ENCODE measurements at regions not wholly inside any gene's neighbourhood (a gene's known extent, or its start where the extent isn't known, plus 50 kb on each side); places are given as distances from the start of the nearest gene placed in this dataset.
"Not testable (repeated sequence)": the region's sequence is repeated elsewhere in the genome, so short reads cannot be mapped to it uniquely, and the experiment has no call there.

GRCh38 chr17:21595086-21595485 is 97.2 kb upstream of the KCNJ18 start:
- no peaks in the 10 kb centered on the region for H3K4me1 ChIP-seq (ENCODE audit: insufficient read depth, low read length)
- DNase-seq, result no peak
- no peak overlapping the region for H3K9ac ChIP-seq (ENCODE audit: low read depth, low read length)
- no peak for ATAC-seq (ENCODE audit: insufficient read depth, low read depth)
- H3K79me2 ChIP-seq (ENCODE audit: insufficient read depth, low read length), result no peaks in the 10 kb centered on the region
- H3K4me3 ChIP-seq (ENCODE audit: low read depth in 1 of 2, low read length in 2 of 2), result no peak overlapping the region
- TF ChIP-seq CTCF (IDR thresholded peaks at IDR 0.05; ENCODE audit: borderline replicate concordance, extremely low read depth, low read length, poor library complexity, severe bottlenecking) (no peak), EZH2 (IDR thresholded peaks at IDR 0.05; ENCODE audit: borderline replicate concordance, low read depth, low read length, severe bottlenecking) (no peak)
- no peaks in the 10 kb centered on the region for H3K27me3 ChIP-seq (ENCODE audit: insufficient read depth, low read length, poor library complexity)
- no peaks in the 10 kb centered on the region for H3K36me3 ChIP-seq (ENCODE audit: insufficient read depth, low read length)
- H4K20me1 ChIP-seq (ENCODE audit: insufficient read depth, low read length), result no peaks in the 10 kb centered on the region
- H2AFZ ChIP-seq (ENCODE audit: low read depth, low read length), result no peak overlapping the region
- H3K27ac ChIP-seq (ENCODE audit: low read length), result no peak overlapping the region
- H3K9me3 ChIP-seq (ENCODE audit: insufficient read depth, low read length, severe bottlenecking), result no peaks in the 10 kb centered on the region
- no peak overlapping the region for H3K4me2 ChIP-seq (ENCODE audit: insufficient read depth, low read length)

GRCh38 chr17:21602176-21602575 is 90.1 kb upstream of the KCNJ18 start:
- Histone ChIP-seq H3K4me3 (ENCODE audit: low read depth in 1 of 2, low read length in 2 of 2) (no peak overlapping the region), H3K9me3 (ENCODE audit: insufficient read depth, low read length, severe bottlenecking) (no peaks in the 10 kb centered on the region), H3K9ac (ENCODE audit: low read depth, low read length) (no peak overlapping the region), H3K4me1 (ENCODE audit: insufficient read depth, low read length) (no peaks in the 10 kb centered on the region), H3K27ac (ENCODE audit: low read length) (no peak overlapping the region), H3K27me3 (ENCODE audit: insufficient read depth, low read length, poor library complexity) (no peaks in the 10 kb centered on the region), H3K79me2 (ENCODE audit: insufficient read depth, low read length) (no peaks in the 10 kb centered on the region), H3K36me3 (ENCODE audit: insufficient read depth, low read length) (no peaks in the 10 kb centered on the region), H4K20me1 (ENCODE audit: insufficient read depth, low read length) (no peaks in the 10 kb centered on the region), H3K4me2 (ENCODE audit: insufficient read depth, low read length) (no peak overlapping the region), H2AFZ (ENCODE audit: low read depth, low read length) (no peak overlapping the region)
- DNase-seq, result no peak
- no peak for ATAC-seq (ENCODE audit: insufficient read depth, low read depth)
- no peak for TF ChIP-seq CTCF (IDR thresholded peaks at IDR 0.05; ENCODE audit: borderline replicate concordance, extremely low read depth, low read length, poor library complexity, severe bottlenecking)
- no peak for TF ChIP-seq EZH2 (IDR thresholded peaks at IDR 0.05; ENCODE audit: borderline replicate concordance, low read depth, low read length, severe bottlenecking)

- H3K27ac ChIP-seq (ENCODE audit: low read length); H3K4me1 ChIP-seq (ENCODE audit: insufficient read depth, low read length); H2AFZ ChIP-seq (ENCODE audit: low read depth, low read length); H3K27me3 ChIP-seq (ENCODE audit: insufficient read depth, low read length, poor library complexity); H3K9ac ChIP-seq (ENCODE audit: low read depth, low read length); H3K4me3 ChIP-seq (ENCODE audit: low read depth in 1 of 2, low read length in 2 of 2); H4K20me1 ChIP-seq (ENCODE audit: insufficient read depth, low read length); ATAC-seq (ENCODE audit: insufficient read depth, low read depth); H3K9me3 ChIP-seq (ENCODE audit: insufficient read depth, low read length, severe bottlenecking); H3K79me2 ChIP-seq (ENCODE audit: insufficient read depth, low read length); H3K36me3 ChIP-seq (ENCODE audit: insufficient read depth, low read length); DNase-seq; H3K4me2 ChIP-seq (ENCODE audit: insufficient read depth, low read length): not testable (repeated sequence)
Measured at GRCh38 chr17:21603292-21603691, 89.0 kb upstream of the KCNJ18 start.

- H3K4me1 ChIP-seq (ENCODE audit: insufficient read depth, low read length); ATAC-seq (ENCODE audit: insufficient read depth, low read depth); H4K20me1 ChIP-seq (ENCODE audit: insufficient read depth, low read length); H3K4me2 ChIP-seq (ENCODE audit: insufficient read depth, low read length); H3K4me3 ChIP-seq (ENCODE audit: low read depth in 1 of 2, low read length in 2 of 2); H3K27me3 ChIP-seq (ENCODE audit: insufficient read depth, low read length, poor library complexity); H3K9me3 ChIP-seq (ENCODE audit: insufficient read depth, low read length, severe bottlenecking); H2AFZ ChIP-seq (ENCODE audit: low read depth, low read length); H3K79me2 ChIP-seq (ENCODE audit: insufficient read depth, low read length); H3K36me3 ChIP-seq (ENCODE audit: insufficient read depth, low read length); DNase-seq; H3K9ac ChIP-seq (ENCODE audit: low read depth, low read length); H3K27ac ChIP-seq (ENCODE audit: low read length): not testable (repeated sequence)
Measured at GRCh38 chr17:21611443-21611842, 80.9 kb upstream of the KCNJ18 start.

GRCh38 chr17:21612123-21613070 is 79.9 kb upstream of the KCNJ18 start:
- not testable (repeated sequence) for H3K4me2 ChIP-seq (ENCODE audit: insufficient read depth, low read length); DNase-seq; H3K27me3 ChIP-seq (ENCODE audit: insufficient read depth, low read length, poor library complexity); H3K4me3 ChIP-seq (ENCODE audit: low read depth in 1 of 2, low read length in 2 of 2); H3K36me3 ChIP-seq (ENCODE audit: insufficient read depth, low read length); H3K27ac ChIP-seq (ENCODE audit: low read length); H2AFZ ChIP-seq (ENCODE audit: low read depth, low read length); ATAC-seq (ENCODE audit: insufficient read depth, low read depth); H3K79me2 ChIP-seq (ENCODE audit: insufficient read depth, low read length); H3K9me3 ChIP-seq (ENCODE audit: insufficient read depth, low read length, severe bottlenecking); H4K20me1 ChIP-seq (ENCODE audit: insufficient read depth, low read length); H3K9ac ChIP-seq (ENCODE audit: low read depth, low read length); H3K4me1 ChIP-seq (ENCODE audit: insufficient read depth, low read length)
